ENCODE measurements at regions not wholly inside any gene's neighbourhood (a gene's known extent, or its start where the extent isn't known, plus 50 kb on each side); places are given as distances from the start of the nearest gene placed in this dataset.
"Not testable (repeated sequence)": the region's sequence is repeated elsewhere in the genome, so short reads cannot be mapped to it uniquely, and the experiment has no call there.

DNA sequence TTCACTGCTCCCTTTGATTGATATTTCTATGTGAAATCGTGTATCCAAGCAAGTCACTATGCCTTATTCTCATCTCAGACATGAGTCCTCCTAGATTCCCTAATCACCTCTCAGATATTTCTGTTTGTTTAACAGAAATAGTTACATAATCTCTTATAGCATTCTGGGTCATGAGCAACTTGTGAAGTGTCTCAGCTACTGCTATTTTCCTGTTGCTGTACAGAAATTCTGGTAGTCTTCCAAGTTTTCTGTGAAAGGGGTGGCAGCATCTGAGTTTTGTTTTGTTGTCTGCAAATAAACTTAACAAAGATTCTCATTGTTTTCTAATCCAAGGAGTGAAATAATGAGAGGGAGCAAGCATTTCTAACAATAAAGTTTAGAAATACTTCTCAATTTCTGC is 256.9 kb upstream of the ST8SIA4 start:
- no peak for DNase-seq

DNA sequence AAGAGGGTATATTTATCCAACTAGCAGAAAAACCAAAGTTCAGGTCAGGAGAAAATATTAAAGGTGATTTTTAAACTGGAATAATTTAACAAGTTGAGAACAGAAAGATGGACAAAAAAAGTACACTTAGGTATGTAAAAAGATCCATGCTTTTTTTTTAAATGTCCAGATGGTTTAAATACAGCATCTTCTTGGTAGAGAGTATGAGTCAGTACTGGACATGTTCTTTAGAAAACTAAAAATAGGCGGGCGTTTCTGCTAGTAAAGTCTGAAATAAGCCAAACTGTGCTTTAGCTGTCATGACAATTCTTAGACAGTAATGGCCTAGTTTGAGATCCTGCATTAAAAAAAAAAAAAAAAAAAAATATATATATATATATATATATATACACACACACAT is 255.9 kb upstream of the ST8SIA4 start:
- no peak for DNase-seq

- DNase-seq: no peak
These were observed 250.4 kb upstream of the ST8SIA4 start for GRCh38 chr5:101153526-101153925.

DNA sequence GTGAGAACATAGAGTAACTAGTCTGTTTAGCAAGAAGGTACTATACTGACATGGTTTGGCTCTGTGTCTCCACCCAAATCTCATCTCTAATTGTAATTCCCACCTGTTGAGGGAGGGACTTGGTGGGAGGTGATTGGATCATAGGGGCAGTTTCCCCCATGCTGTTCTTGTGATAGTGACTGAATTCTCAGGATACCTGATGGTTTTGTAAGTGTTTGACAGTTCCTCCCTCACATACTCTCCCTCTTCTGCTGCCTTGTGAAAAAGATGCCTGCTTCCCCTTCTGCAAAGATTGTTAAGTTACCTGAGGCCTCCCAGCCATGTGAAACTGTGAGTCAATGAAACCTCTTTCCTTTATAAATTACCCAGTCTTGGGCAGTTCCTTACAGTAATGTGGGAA is 240.4 kb upstream of the ST8SIA4 start:
- no peak for DNase-seq

GRCh38 chr5:101142102-101142501 is 239.0 kb upstream of the ST8SIA4 start:
- DNase-seq: no peak

DNA sequence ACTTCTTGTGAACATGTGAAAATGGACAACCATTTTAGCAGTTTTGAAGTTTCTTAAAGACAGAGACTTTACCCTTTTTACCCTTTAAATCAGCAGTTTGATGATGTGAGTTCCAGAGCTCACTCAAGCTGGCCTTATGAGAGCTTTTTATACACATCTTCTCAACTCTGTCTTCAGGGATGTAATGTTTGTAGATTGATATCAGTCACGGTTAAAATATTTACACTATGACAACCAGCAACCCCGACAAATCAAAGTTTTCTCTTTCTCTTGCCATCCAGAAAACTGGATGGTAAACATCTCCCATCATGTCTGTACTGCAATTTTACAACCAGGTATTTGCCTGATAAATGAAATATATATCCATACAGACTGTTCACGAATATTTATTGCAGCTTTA is 233.4 kb upstream of the ST8SIA4 start:
- DNase-seq: no peak

GRCh38 chr5:101123363-101123762 is 220.3 kb upstream of the ST8SIA4 start:
- DNase-seq: no peak

- no peak for DNase-seq
These were observed 209.6 kb upstream of the ST8SIA4 start for GRCh38 chr5:101112645-101113044.

GRCh38 chr5:101103874-101104273 is 200.8 kb upstream of the ST8SIA4 start:
- DNase-seq: no peak

DNA sequence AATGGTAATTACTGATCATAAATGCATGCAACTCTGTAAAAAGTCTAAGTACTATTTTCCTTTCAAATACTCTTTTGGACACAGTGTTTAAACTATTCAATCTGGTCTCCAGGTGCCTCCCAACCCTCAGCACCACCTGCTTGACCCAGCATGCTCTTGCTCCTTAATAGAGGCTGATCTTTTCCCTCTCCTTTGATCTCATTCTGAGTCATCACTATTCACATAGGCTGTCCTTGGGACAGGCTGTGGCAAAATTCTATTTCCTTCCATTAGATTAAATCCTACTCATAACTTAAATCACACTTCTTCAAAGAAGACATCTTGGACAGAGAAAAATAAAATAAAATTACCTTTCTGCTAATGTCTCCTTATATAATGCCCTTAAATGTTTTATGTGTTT is 199.4 kb upstream of the ST8SIA4 start:
- no peak for DNase-seq

DNA sequence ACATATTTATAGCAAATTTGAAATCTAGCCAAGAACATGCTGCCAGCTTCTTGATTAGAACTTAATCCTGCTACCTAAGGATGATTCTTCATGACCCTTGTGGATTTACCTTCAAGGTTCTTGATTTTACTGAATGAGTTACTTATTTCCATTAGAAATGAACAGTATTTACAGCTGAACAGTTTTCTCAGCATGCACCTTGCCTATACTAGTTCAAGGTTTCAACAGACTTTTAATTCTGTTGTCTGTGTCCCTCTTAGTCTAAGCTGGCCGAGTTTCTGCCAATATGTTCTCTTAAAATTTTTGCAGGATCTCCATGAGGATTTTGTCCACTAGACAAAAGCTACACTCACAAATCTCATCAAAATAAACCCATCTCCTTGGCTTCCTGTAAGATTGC is 188.8 kb upstream of the ST8SIA4 start:
- no peak for DNase-seq

DNA sequence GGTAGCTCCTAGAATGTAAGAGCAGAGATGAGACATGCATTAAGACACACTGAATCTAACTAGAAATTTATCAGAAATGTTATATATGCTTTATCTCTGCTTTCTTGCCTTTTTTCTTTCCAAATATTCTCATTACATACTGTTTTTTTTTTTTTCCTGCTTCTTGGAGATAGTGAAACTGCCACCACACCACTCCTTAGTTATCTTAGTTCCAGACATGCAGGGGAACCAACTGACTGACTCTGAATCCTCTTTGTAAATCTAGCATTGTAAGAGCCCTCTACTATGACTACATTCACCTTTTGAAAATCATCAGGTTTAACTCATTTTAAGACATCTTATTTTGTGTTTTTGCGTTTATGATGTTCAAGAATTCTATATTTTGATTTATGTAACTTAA is 181.3 kb upstream of the ST8SIA4 start:
- no peak for DNase-seq

- no peak for DNase-seq
These were observed 177.6 kb upstream of the ST8SIA4 start for GRCh38 chr5:101080462-101081240.

DNA sequence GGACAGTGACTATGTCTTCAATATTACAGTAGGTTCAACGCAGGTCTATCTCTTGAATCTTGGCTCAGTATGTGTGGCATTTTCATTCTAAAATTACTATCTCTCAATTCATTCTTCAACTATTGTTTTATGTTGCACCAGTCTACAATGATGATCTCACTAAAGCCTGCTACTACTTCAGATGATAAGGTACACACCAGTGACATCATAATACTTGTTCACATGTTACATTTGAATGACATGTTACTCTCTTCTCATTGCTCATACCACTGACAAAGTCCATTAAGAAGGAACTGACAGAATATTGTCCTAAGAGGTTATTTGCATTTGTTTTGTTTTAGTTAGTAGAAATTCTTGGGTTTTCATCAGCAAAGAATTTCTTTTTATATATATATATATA is 165.2 kb upstream of the ST8SIA4 start:
- DNase-seq: no peak

DNA sequence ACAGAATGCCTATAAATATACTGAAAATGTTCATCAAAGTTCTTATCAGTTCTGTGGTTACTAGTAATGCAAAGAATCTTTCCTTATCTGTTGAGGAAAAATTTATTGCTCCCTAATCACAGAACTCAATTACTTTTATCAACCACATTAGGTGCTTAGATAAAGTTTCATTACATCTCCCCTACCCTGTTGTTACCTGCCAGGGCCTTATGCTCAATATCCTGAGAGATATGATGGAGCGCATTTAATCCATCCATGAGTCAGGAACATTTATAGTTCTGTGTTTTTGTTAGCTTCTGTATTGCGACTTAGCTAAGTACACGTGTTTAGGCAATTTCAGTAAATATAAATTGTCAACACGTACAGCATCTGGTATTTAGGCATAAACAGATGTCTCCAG is 164.3 kb upstream of the ST8SIA4 start:
- DNase-seq: no peak

- DNase-seq: no peak
These were observed 159.8 kb upstream of the ST8SIA4 start for GRCh38 chr5:101062902-101063301.

GRCh38 chr5:101047181-101047580 is 144.1 kb upstream of the ST8SIA4 start:
- no peak for DNase-seq

GRCh38 chr5:101045689-101046088 is 142.6 kb upstream of the ST8SIA4 start:
- DNase-seq: no peak

- not testable (repeated sequence) for DNase-seq
These were observed 136.9 kb upstream of the ST8SIA4 start for GRCh38 chr5:101040002-101040401.

GRCh38 chr5:101036778-101037177 is 133.7 kb upstream of the ST8SIA4 start:
- DNase-seq: no peak

GRCh38 chr5:101035425-101035824 is 132.3 kb upstream of the ST8SIA4 start:
- no peak for DNase-seq

DNA sequence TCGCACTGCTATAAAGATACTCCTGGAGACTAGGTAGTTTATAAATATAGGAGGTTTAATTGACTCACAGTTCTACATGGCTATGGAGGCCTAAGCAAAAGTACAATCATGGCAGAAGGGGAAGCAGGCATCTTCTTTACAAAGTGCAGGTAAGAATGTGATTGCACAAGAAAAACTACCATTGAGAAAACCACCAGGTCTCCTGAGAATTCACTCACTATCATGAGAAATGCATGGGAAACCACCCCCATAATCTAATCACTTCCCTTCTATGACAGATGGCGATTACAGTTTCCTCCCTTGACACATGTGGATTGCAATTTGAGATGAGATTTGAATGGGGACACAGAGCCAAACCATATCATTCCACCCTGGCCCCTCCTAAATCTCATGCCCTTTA is 121.2 kb upstream of the ST8SIA4 start:
- DNase-seq: no peak

GRCh38 chr5:101018299-101018698 is 115.2 kb upstream of the ST8SIA4 start:
- no peak for DNase-seq

- no peak for DNase-seq
These were observed 109.8 kb upstream of the ST8SIA4 start for GRCh38 chr5:101012880-101013279.

Measured in activated gamma-delta T cell (primary cell).